ENCODE measurements at regions not wholly inside any gene's neighbourhood (a gene's known extent, or its start where the extent isn't known, plus 50 kb on each side); places are given as distances from the start of the nearest gene placed in this dataset.

GRCh38 chr1:163650624-163651023 lies 328.9 kb downstream of the NUF2 start:
- in situ Hi-C loops (cut with HindIII; ENCODE audit: low sequenced_read_pairs) = no loop called here

GRCh38 chr1:163652441-163652840 lies 330.7 kb downstream of the NUF2 start:
- in situ Hi-C loops (cut with HindIII; ENCODE audit: low sequenced_read_pairs) = no loop called here

GRCh38 chr1:163655565-163655964 lies 333.8 kb downstream of the NUF2 start:
- in situ Hi-C loops (cut with HindIII; ENCODE audit: low sequenced_read_pairs) = no loop called here

- in situ Hi-C loops (cut with HindIII; ENCODE audit: low sequenced_read_pairs) = no loop called here
Observed at GRCh38 chr1:163656095-163656759, 334.5 kb downstream of the NUF2 start.

- in situ Hi-C loops (cut with HindIII; ENCODE audit: low sequenced_read_pairs) = no loop called here
Observed at GRCh38 chr1:163657719-163658118, 336.0 kb downstream of the NUF2 start.

- in situ Hi-C loops (cut with HindIII; ENCODE audit: low sequenced_read_pairs) = no loop called here
Observed at GRCh38 chr1:163661391-163661790, 339.6 kb downstream of the NUF2 start.

GRCh38 chr1:163664671-163665335 lies 343.0 kb downstream of the NUF2 start:
- in situ Hi-C loops (cut with HindIII; ENCODE audit: low sequenced_read_pairs) = no loop called here

GRCh38 chr1:163668472-163668871 lies 346.7 kb downstream of the NUF2 start:
- in situ Hi-C loops (cut with HindIII; ENCODE audit: low sequenced_read_pairs) = no loop called here

- in situ Hi-C loops (cut with HindIII; ENCODE audit: low sequenced_read_pairs) = no loop called here
Observed at GRCh38 chr1:163670989-163671757, 349.4 kb downstream of the NUF2 start.

GRCh38 chr1:163672976-163673758 lies 351.4 kb downstream of the NUF2 start:
- in situ Hi-C loops (cut with HindIII; ENCODE audit: low sequenced_read_pairs) = no loop called here

- in situ Hi-C loops (cut with HindIII; ENCODE audit: low sequenced_read_pairs) = no loop called here
Observed at GRCh38 chr1:163673759-163674151, 352.0 kb downstream of the NUF2 start.

GRCh38 chr1:163674236-163674635 lies 352.5 kb downstream of the NUF2 start:
- in situ Hi-C loops (cut with HindIII; ENCODE audit: low sequenced_read_pairs) = no loop called here

- in situ Hi-C loops (cut with HindIII; ENCODE audit: low sequenced_read_pairs) = no loop called here
Observed at GRCh38 chr1:163684785-163685184, 363.0 kb downstream of the NUF2 start.

- in situ Hi-C loops (cut with HindIII; ENCODE audit: low sequenced_read_pairs) = no loop called here
Observed at GRCh38 chr1:163692266-163692665, 370.5 kb downstream of the NUF2 start.

- in situ Hi-C loops (cut with HindIII; ENCODE audit: low sequenced_read_pairs) = no loop called here
Observed at GRCh38 chr1:163697137-163697536, 375.4 kb downstream of the NUF2 start.

- in situ Hi-C loops (cut with HindIII; ENCODE audit: low sequenced_read_pairs) = no loop called here
Observed at GRCh38 chr1:163701783-163702374, 380.1 kb downstream of the NUF2 start.

- in situ Hi-C loops (cut with HindIII; ENCODE audit: low sequenced_read_pairs) = no loop called here
Observed at GRCh38 chr1:163703794-163704193, 382.0 kb downstream of the NUF2 start.

GRCh38 chr1:163706915-163707314 lies 385.2 kb downstream of the NUF2 start:
- in situ Hi-C loops (cut with HindIII; ENCODE audit: low sequenced_read_pairs) = no loop called here

GRCh38 chr1:163709636-163710035 lies 387.9 kb downstream of the NUF2 start:
- in situ Hi-C loops (cut with HindIII; ENCODE audit: low sequenced_read_pairs) = no loop called here

- in situ Hi-C loops (cut with HindIII; ENCODE audit: low sequenced_read_pairs) = no loop called here
Observed at GRCh38 chr1:163712321-163712720, 390.6 kb downstream of the NUF2 start.

GRCh38 chr1:163720294-163720693 lies 398.5 kb downstream of the NUF2 start:
- in situ Hi-C loops (cut with HindIII; ENCODE audit: low sequenced_read_pairs) = no loop called here
